ENCODE measurements at regions not wholly inside any gene's neighbourhood (a gene's known extent, or its start where the extent isn't known, plus 50 kb on each side); places are given as distances from the start of the nearest gene placed in this dataset.
A peak's percentile ranks its signal among the peaks of the same experiment; 100 is the strongest.

DNA sequence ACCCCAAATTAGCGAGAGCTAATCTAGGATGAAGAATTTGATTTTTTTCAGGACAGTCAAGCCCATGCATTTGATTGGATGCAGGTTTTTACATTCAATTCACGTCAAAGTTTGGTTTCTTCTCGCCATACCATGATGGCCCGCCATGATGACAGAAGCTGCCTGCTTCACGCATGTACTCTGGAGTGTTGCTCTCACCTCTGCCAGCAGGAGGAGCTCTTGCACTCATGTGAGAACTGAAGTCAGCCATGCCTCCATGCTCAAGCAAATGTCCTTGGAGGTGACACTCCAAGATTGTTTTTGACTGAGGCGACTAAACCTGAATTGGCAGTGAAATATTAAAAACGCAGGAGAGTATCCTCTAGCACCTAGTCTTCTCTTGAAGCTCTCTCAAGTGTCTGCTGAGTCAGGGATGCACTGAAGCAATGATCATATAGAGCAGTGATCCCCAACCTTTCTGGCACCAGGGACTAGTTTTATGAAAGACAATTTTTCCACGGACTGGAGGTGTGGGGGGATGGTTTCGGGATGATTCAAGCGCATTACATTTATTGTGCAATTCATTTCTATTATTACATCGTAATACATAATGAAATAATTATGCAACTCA is 120.9 kb downstream of the SAMMSON start:
- H3K4me3 ChIP-seq, result no peak overlapping the region
- H3K4me1 ChIP-seq, result peaks cover 7% of the 10 kb centered on the region
- DNase-seq (ENCODE audit: low spot score in 2 of 2), result peak; percentile 79 to 94
- no peaks in the 10 kb centered on the region for H3K9me3 ChIP-seq
- in situ Hi-C loops (cut with MboI; ENCODE audit: low sequenced_read_pairs), result loop anchor here (25.0 kb wide), 1 partner anchor 242 kb away; no protein-coding TSS in a partner anchor
- H3K27me3 ChIP-seq (ENCODE audit: low read depth), result no peaks in the 10 kb centered on the region
- no peaks in the 10 kb centered on the region for H3K36me3 ChIP-seq (replicated peaks)

DNA sequence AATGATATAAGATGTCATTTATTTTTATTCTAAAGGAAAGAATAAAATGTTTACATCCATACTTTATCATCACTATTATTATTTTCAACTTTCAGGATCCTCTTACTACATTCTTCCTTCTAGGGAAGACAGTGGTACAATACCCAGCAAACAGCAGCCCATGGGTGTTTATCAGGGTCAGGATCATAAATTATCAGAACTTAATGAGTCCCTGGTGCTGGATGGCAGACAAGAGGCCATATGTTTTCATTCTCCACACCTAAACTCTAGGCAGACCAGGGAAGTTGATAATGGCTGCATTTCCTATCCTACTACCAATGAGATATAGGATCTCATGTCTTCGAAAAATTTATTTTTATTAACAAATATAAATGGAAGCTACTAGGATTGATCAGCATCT is 127.7 kb downstream of the SAMMSON start:
- H3K36me3 ChIP-seq (replicated peaks), result no peaks in the 10 kb centered on the region
- in situ Hi-C loops (cut with MboI; ENCODE audit: low sequenced_read_pairs), result no loop called here
- H3K4me1 ChIP-seq, result no peaks in the 10 kb centered on the region
- no peak overlapping the region for H3K4me3 ChIP-seq
- no peaks in the 10 kb centered on the region for H3K27me3 ChIP-seq (ENCODE audit: low read depth)
- no peak for DNase-seq (ENCODE audit: low spot score in 2 of 2)
- H3K9me3 ChIP-seq, result no peaks in the 10 kb centered on the region

DNA sequence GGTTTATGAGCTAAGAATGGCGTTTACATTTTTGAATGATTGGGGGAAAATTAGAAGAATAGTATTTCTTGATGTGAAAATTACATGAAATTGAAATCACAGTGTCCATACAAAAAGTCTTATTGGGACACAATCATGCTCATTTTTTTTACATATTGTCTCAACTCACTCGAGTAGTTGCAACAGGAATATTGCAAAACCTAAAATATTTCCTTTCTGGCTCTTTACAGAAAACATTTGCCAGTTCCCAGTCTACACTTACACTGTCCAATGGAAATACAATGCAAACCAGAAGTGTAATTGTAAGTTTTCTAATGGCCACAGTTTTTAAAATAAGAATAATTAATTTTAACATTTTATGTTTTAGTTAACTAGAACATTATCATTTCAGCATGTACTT is 137.8 kb downstream of the SAMMSON start:
- Histone ChIP-seq H3K4me3 (no peak overlapping the region), H3K4me1 (peaks cover 8% of the 10 kb centered on the region), H3K36me3 (replicated peaks) (no peaks in the 10 kb centered on the region), H3K27me3 (ENCODE audit: low read depth) (no peaks in the 10 kb centered on the region), H3K9me3 (no peaks in the 10 kb centered on the region)
- in situ Hi-C loops (cut with MboI; ENCODE audit: low sequenced_read_pairs), result no loop called here
- no peak for DNase-seq (ENCODE audit: low spot score in 2 of 2)

DNA sequence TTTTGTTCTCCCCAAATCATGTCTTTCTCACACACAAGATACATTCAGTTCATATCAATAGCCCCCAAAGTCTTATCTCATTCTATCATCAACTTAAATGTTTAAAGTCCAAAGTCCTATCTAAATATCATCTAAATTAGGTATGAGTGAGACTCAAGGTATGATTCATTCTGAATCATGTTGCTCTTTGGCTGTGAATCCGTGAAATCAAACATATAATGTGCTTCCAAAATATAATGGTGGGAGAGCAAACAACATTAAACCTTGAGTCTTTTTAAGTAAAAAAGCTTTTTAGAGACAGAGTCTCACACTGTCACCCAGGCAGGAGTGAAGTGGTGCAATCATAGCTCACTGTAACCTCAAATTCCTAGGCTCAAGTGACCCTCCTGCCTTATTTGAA is 139.1 kb downstream of the SAMMSON start:
- H3K4me3 ChIP-seq, result no peak overlapping the region
- H3K4me1 ChIP-seq, result peaks cover 8% of the 10 kb centered on the region
- H3K9me3 ChIP-seq, result no peaks in the 10 kb centered on the region
- no peak for DNase-seq (ENCODE audit: low spot score in 2 of 2)
- H3K36me3 ChIP-seq (replicated peaks), result no peaks in the 10 kb centered on the region
- in situ Hi-C loops (cut with MboI; ENCODE audit: low sequenced_read_pairs), result no loop called here
- no peaks in the 10 kb centered on the region for H3K27me3 ChIP-seq (ENCODE audit: low read depth)
